ENCODE measurements at regions not wholly inside any gene's neighbourhood (a gene's known extent, or its start where the extent isn't known, plus 50 kb on each side); places are given as distances from the start of the nearest gene placed in this dataset.

DNA sequence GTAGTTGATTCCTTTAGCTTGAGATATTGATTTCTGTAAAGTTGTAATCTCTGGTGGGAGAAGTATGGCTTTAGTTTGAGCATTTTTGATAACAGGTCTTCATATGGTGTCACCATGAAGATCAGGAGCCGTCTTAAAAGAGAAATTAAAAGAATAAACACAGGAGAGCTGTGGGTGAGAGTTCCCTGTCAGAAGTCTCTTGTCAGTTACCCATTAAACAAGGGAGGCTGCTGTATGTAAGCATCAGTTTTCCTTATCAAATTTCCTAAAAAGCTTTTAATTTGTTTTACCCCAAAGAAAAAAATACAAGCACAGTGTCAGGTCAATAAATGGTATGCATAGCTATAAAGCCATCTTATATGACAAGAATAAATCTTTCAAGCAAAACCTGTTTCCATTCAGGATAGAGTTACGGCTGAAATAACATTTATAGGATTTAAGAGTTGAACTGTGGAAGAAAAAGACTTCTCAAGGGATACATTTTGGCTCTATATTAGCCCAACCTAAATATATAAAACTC is 767.5 kb downstream of the JRKL start:
- TF ChIP-seq, protein P1, sequence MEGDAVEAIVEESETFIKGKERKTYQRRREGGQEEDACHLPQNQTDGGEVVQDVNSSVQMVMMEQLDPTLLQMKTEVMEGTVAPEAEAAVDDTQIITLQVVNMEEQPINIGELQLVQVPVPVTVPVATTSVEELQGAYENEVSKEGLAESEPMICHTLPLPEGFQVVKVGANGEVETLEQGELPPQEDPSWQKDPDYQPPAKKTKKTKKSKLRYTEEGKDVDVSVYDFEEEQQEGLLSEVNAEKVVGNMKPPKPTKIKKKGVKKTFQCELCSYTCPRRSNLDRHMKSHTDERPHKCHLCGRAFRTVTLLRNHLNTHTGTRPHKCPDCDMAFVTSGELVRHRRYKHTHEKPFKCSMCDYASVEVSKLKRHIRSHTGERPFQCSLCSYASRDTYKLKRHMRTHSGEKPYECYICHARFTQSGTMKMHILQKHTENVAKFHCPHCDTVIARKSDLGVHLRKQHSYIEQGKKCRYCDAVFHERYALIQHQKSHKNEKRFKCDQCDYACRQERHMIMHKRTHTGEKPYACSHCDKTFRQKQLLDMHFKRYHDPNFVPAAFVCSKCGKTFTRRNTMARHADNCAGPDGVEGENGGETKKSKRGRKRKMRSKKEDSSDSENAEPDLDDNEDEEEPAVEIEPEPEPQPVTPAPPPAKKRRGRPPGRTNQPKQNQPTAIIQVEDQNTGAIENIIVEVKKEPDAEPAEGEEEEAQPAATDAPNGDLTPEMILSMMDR (conservative IDR thresholded peaks at IDR 0.05; ENCODE audit: low read depth, low read length), result no peak
- TF ChIP-seq EZH2phosphoT487 (IDR thresholded peaks at IDR 0.05; ENCODE audit: borderline replicate concordance, low read length), result no peak
